HG03064 (cell line): ENCODE measurements at regions not wholly inside any gene's neighbourhood (a gene's known extent, or its start where the extent isn't known, plus 50 kb on each side); places are given as distances from the start of the nearest gene placed in this dataset.
"Not testable (repeated sequence)": the region's sequence is repeated elsewhere in the genome, so short reads cannot be mapped to it uniquely, and the experiment has no call there.

Experiments
- ATAC-seq: cut with Tn5 transposase; IDR thresholded peaks from one replicate; pipeline ENCODE4 v1.9.1; 2021; ENCODE audit warnings: low read depth; ENCODE audit not compliant: unreplicated experiment

DNA sequence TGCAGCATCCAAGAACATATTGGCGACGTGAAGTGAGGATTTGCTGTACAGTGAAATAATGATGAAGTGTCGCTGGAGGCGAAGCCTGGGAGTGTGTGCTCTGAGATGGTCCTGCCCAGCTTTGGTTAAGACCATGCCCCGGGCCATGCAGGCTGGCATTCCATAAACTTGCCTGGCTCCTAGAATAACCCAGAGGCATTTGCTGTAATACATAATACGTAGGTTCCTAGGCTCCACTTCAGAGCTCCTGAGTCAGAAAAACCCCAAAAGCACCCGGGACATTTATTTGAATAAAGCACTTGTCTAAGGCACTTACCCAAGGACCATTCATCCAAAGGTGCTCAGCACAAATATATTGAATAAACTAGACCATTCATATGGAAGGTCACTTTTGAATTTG, 279.3 kb downstream of the ABCC12 start:
- no peak for ATAC-seq

- ATAC-seq = no peak
These were observed 282.4 kb downstream of the ABCC12 start for GRCh38 chr16:47873434-47873833.

DNA sequence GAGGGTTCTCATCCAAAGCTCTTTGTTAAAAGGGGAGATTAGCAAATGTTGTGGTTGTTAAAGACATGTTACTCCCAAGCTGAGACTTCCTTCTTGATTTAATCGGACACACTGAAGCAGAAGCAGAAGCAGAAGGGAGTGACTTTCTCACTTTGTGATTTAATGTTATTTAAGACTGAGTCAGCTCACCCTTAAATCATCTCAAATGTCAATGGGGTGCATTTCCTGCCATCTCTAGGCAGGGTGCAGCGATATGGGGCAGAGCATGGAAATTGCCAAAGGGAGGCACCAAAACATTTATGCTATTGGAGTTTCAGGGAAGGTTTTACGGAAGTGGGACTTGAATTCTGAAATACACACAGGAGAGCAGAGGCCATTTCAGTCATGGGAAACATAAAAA, 283.6 kb downstream of the ABCC12 start:
- no peak for ATAC-seq

GRCh38 chr16:47866423-47866822, 289.4 kb downstream of the ABCC12 start:
- no peak for ATAC-seq

DNA sequence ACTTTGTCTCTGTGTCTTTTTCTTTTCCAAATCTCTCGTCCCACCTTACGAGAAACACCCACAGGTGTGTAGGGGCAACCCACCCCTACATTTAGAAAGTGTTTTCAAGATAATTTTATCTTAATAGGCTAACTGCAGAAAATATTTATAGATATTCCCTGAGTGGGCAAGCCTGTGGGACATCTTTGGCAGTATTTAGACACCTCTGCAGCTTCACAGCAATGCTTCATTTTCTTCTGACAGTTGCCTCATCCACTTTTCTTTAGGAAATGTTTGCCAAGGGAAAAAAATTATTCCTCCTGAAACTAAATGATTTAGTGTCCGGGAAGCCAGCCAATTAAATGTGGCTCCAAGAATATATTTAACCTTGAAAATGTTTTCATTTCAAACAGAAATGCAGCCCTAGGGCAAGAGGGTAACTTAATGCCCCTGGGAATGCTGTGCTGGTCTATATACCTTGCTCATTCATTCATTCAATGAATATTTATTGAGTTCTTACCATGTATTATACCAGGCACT, 290.4 kb downstream of the ABCC12 start:
- no peak for ATAC-seq

DNA sequence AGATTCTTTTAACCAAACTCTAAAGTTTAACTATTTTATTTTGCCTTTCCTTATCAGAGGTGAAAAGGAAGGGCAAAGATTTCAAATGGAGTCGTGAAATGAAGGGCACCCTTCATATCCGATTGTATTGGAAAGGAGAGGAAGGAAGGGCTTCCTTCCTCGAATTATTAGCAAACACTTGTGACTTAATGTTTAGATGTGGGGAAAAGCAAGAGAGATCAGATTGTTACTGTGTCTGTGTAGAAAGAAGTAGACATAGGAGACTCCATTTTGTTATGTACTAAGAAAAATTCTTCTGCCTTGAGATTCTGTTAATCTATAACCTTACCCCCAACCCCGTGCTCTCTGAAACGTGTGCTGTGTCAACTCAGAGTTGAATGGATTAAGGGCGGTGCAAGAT, 291.5 kb downstream of the ABCC12 start:
- not testable (repeated sequence) for ATAC-seq

DNA sequence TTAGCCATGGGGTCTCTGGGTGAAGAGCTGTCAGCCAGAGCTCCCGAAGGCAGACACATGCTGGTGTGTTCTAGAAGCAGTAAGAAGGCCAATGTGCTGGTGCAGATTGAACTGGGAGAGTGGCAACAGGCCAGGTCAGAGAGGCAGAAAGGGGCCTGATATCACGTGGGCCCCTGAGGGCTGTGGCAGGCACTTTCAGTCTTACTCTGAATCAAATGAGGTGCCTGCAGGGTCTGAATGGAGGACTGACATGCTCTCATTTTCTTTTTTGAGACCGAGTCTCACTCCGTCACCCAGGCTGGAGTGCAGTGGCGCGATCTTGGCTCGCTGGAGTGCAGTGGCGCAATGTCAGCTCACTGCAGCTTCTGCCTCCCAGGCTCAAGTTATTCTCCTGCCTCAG, 293.8 kb downstream of the ABCC12 start:
- no peak for ATAC-seq

GRCh38 chr16:47858333-47858982, 297.3 kb downstream of the ABCC12 start:
- no peak for ATAC-seq

GRCh38 chr16:47855431-47855830, 300.4 kb downstream of the ABCC12 start:
- ATAC-seq = no peak

DNA sequence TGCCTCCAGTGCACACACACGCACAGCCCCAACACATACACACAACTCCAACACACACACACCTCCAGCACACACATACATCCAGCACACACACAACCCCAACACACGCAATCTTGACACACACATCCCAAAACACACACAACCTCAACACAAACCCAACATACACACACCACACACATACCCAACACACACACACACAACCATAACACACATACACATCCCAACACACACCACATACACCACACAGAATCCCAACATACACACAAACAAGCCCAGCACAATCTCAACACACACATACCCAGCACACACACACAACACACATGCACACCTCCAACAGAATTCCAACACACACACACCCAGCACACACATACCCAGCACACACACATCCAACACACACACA, 301.1 kb downstream of the ABCC12 start:
- no peak for ATAC-seq

DNA sequence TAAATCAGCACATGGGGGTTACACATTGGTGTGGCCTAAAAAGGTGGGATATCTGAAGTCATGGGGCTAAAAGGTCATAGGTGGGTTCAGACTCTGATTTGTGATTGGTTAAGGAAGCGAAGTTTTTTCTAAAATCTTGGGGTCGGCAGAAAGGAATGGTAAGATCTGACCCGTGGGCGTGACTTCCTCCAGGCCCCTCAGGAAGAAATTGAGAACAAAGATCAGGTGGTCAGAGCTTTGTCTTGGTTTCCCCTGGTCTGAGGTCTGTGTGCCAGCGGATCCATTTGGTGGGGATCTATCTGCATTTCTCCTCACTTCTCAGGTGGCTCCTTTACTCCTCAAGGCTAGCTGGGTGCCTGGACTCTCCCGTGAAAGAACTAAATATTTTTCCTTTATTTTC, 302.8 kb downstream of the ABCC12 start:
- no peak for ATAC-seq

- ATAC-seq = no peak
These were observed 304.6 kb downstream of the ABCC12 start for GRCh38 chr16:47851146-47851545.

DNA sequence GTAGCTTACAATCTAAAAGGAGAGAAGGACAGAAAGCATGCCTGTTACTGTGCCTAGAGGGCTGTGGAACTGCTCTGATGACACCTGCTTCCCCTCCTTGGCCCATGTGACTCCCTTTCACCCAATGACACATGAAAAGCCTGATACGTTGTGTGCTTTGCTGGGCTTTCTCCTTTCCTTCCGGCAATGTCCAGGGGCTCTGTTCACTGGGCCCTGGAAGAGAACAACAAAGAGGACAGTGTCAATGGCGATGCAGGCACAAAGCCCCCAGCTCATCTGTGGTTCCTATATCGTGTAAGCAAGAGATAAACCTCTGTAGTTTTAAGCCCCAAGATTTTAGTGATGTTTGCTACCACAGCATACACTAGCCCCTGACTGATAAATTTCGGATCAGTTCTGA, 306.1 kb downstream of the ABCC12 start:
- ATAC-seq = no peak

- no peak for ATAC-seq
These were observed 307.2 kb downstream of the ABCC12 start for GRCh38 chr16:47848421-47849109.

DNA sequence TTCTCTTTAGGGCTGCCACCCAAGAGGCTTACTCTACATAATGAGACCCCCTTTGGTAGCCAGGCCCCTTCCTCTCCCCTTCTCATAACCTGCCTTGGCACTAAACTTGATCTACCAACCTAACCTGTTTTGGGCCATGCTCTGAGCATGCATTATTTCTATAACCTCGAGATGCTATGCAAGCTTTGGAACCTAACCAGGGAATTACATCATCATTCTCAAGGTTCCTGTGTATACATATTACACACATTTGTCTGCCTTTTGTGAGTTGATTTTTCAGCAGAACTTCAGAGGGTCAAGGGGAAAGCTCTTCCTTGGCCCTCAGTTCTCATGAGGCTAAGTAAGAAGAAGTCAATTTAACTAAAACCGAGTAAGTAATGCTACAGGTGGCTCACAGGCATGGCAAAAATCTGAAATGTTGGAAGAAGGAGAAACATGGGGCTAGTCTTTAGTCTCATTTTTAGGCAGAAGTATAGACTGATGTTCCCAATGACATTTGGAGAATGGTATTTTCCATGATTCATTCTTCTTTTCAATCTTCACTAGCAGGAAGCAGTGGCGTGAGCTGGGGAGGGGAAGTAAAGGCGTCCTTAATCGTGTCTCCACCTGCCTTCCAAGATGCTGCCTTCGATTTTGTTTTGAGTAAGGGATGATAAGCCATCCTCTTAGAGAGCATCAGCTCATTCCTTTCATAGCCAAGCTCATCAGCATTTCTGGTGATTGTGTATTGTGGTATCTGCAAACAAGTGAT, 308.4 kb downstream of the ABCC12 start:
- no peak for ATAC-seq

DNA sequence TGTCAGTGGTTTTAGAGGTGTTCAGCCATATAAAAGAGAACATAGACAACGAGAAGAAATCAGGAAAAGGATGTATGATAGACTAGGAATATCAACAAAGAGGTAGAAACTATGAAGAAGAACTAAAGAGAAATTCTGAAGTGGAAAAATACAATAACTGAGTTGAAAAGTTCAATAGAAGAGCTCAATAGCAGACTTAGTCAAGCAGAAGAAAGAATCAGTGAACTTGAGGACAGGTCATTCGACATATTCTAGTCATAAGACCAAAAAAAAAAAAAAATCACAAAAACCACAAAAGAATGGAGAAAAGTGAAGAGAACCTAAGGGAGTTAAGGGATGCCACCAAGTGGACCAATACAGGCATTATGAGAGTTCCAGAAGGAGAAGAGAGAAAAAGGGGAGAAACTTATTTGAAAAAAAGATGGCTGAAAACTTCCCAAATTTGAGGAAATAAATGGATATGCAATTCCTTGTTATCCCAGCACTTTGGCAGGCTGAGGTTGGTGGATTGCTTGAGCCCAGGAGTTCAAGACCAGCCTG, 321.2 kb downstream of the ABCC12 start:
- no peak for ATAC-seq

- no peak for ATAC-seq
These were observed 322.0 kb downstream of the ABCC12 start for GRCh38 chr16:47833771-47834170.

DNA sequence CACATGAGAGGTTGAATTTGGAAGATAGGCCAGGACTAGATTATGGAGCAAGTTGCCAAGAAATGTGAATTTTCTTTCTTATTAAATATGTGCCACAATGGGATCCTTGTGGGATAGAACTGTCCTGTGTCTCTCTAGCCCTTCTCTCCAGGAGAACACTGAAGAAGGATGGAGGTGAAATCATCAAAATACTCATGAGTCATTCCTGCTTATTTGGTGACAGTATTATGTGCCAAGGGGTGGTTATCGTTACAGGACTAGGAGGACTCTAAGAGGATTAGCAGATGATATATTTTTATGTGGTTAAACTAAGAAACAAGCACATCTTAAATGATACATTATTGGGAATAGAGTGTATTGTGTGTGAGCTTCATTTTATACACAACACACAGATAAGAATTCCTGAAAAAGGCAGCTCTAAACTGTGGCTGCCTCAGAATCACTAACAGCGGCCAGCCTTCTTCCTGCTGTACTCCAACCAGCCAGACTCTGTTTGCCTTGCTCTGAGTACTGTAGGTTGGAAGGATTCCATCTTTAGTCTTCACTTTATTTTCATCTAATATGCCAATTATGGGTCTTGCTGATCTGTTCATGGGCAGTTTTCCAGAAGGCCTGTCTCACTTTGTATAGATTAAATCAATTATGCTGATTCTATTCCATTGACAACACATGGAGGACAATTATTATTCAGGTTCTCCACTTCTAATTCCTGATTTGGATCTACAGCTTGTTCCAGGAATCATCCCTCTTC, 325.8 kb downstream of the ABCC12 start:
- no peak for ATAC-seq

- no peak for ATAC-seq
These were observed 329.7 kb downstream of the ABCC12 start for GRCh38 chr16:47826070-47826469.

- ATAC-seq = no peak
These were observed 338.7 kb downstream of the ABCC12 start for GRCh38 chr16:47817048-47817447.

GRCh38 chr16:47816511-47816910, 339.3 kb downstream of the ABCC12 start:
- no peak for ATAC-seq
